ENCODE measurements at regions not wholly inside any gene's neighbourhood (a gene's known extent, or its start where the extent isn't known, plus 50 kb on each side); places are given as distances from the start of the nearest gene placed in this dataset.

- H3K36me3 ChIP-seq (ENCODE audit: insufficient read depth, low read length) = no peaks in the 10 kb centered on the region
- no peak overlapping the region for H3K4me3 ChIP-seq (ENCODE audit: low read depth in 1 of 2, low read length in 2 of 2)
- H2AFZ ChIP-seq (ENCODE audit: low read depth, low read length) = no peak overlapping the region
- TF ChIP-seq EZH2 (IDR thresholded peaks at IDR 0.05; ENCODE audit: borderline replicate concordance, low read depth, low read length, severe bottlenecking) = no peak
- TF ChIP-seq, protein P1, sequence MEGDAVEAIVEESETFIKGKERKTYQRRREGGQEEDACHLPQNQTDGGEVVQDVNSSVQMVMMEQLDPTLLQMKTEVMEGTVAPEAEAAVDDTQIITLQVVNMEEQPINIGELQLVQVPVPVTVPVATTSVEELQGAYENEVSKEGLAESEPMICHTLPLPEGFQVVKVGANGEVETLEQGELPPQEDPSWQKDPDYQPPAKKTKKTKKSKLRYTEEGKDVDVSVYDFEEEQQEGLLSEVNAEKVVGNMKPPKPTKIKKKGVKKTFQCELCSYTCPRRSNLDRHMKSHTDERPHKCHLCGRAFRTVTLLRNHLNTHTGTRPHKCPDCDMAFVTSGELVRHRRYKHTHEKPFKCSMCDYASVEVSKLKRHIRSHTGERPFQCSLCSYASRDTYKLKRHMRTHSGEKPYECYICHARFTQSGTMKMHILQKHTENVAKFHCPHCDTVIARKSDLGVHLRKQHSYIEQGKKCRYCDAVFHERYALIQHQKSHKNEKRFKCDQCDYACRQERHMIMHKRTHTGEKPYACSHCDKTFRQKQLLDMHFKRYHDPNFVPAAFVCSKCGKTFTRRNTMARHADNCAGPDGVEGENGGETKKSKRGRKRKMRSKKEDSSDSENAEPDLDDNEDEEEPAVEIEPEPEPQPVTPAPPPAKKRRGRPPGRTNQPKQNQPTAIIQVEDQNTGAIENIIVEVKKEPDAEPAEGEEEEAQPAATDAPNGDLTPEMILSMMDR (IDR thresholded peaks at IDR 0.05; ENCODE audit: borderline replicate concordance, extremely low read depth, low read length, poor library complexity, severe bottlenecking) = no peak
- H3K79me2 ChIP-seq (ENCODE audit: insufficient read depth, low read length) = no peaks in the 10 kb centered on the region
- no peaks in the 10 kb centered on the region for H4K20me1 ChIP-seq (ENCODE audit: insufficient read depth, low read length)
- H3K9ac ChIP-seq (ENCODE audit: low read depth, low read length) = no peak overlapping the region
- H3K9me3 ChIP-seq (ENCODE audit: insufficient read depth, low read length, severe bottlenecking) = no peaks in the 10 kb centered on the region
- H3K27ac ChIP-seq (ENCODE audit: low read length) = no peak overlapping the region
- DNase-seq (no peak), ATAC-seq (ENCODE audit: insufficient read depth, low read depth) (no peak)
- no peak overlapping the region for H3K4me2 ChIP-seq (ENCODE audit: insufficient read depth, low read length)
- no peaks in the 10 kb centered on the region for H3K4me1 ChIP-seq (ENCODE audit: insufficient read depth, low read length)
- no peaks in the 10 kb centered on the region for H3K27me3 ChIP-seq (ENCODE audit: insufficient read depth, low read length, poor library complexity)
These were observed 1063.9 kb downstream of the SLC6A15 start for GRCh38 chr12:83848702-83849101.

DNA sequence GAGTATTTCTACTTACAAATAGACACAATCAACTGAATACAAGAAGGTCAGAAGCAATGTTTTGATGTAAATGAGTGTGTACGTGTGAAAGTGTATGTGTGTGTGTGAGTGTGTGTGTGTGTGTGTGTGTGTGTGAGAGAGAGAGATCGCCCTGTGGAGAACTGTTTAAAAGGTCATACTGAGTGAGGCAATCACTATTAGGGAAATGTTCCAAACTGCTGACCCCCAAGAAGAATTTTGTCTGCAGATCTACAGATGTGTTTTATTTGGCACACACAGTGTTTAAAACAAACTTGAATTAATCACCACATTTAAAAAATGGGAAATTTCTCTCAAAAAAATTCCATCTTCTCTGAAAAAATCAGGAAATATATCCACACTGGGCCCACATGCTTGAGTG, 1069.1 kb downstream of the SLC6A15 start:
- TF ChIP-seq, protein P1 (IDR thresholded peaks at IDR 0.05; ENCODE audit: borderline replicate concordance, extremely low read depth, low read length, poor library complexity, severe bottlenecking) = no peak
- no peak for TF ChIP-seq EZH2 (IDR thresholded peaks at IDR 0.05; ENCODE audit: borderline replicate concordance, low read depth, low read length, severe bottlenecking)
- no peaks in the 10 kb centered on the region for H3K4me1 ChIP-seq (ENCODE audit: insufficient read depth, low read length)
- H3K27ac ChIP-seq (ENCODE audit: low read length) = no peak overlapping the region
- no peak overlapping the region for H3K9ac ChIP-seq (ENCODE audit: low read depth, low read length)
- H4K20me1 ChIP-seq (ENCODE audit: insufficient read depth, low read length) = no peaks in the 10 kb centered on the region
- no peak overlapping the region for H3K4me2 ChIP-seq (ENCODE audit: insufficient read depth, low read length)
- H3K27me3 ChIP-seq (ENCODE audit: insufficient read depth, low read length, poor library complexity) = no peaks in the 10 kb centered on the region
- H3K79me2 ChIP-seq (ENCODE audit: insufficient read depth, low read length) = no peaks in the 10 kb centered on the region
- ATAC-seq (ENCODE audit: insufficient read depth, low read depth) (no peak), DNase-seq (no peak)
- no peaks in the 10 kb centered on the region for H3K36me3 ChIP-seq (ENCODE audit: insufficient read depth, low read length)
- H3K9me3 ChIP-seq (ENCODE audit: insufficient read depth, low read length, severe bottlenecking) = no peaks in the 10 kb centered on the region
- no peak overlapping the region for H3K4me3 ChIP-seq (ENCODE audit: low read depth in 1 of 2, low read length in 2 of 2)
- H2AFZ ChIP-seq (ENCODE audit: low read depth, low read length) = no peak overlapping the region

DNA sequence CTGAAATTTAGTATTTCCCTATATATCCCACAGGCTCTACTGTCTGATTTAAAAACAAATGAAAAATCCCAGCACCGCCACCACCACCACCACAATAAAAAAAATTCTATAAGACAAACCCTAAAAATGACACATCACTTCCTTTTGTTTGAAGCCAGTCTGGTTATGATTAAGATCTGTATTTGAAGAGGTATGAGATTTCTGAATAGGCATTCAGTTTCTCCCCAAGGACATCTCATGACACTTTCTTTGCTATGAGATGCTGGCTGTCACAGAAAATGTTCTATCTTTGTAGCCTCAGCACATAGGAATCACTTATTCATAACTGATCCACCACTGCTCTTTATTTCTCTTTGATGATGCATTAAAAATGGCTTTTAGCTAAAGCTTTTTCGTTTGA, 1071.0 kb downstream of the SLC6A15 start:
- Histone ChIP-seq H3K27me3 (ENCODE audit: insufficient read depth, low read length, poor library complexity) (no peaks in the 10 kb centered on the region), H4K20me1 (ENCODE audit: insufficient read depth, low read length) (no peaks in the 10 kb centered on the region), H3K4me2 (ENCODE audit: insufficient read depth, low read length) (no peak overlapping the region), H2AFZ (ENCODE audit: low read depth, low read length) (no peak overlapping the region), H3K36me3 (ENCODE audit: insufficient read depth, low read length) (no peaks in the 10 kb centered on the region), H3K79me2 (ENCODE audit: insufficient read depth, low read length) (no peaks in the 10 kb centered on the region), H3K9me3 (ENCODE audit: insufficient read depth, low read length, severe bottlenecking) (no peaks in the 10 kb centered on the region), H3K4me3 (ENCODE audit: low read depth in 1 of 2, low read length in 2 of 2) (no peak overlapping the region), H3K9ac (ENCODE audit: low read depth, low read length) (no peak overlapping the region), H3K27ac (ENCODE audit: low read length) (no peak overlapping the region), H3K4me1 (ENCODE audit: insufficient read depth, low read length) (no peaks in the 10 kb centered on the region)
- no peak for DNase-seq
- no peak for TF ChIP-seq EZH2 (IDR thresholded peaks at IDR 0.05; ENCODE audit: borderline replicate concordance, low read depth, low read length, severe bottlenecking)
- TF ChIP-seq, protein P1 (IDR thresholded peaks at IDR 0.05; ENCODE audit: borderline replicate concordance, extremely low read depth, low read length, poor library complexity, severe bottlenecking) = no peak
- no peak for ATAC-seq (ENCODE audit: insufficient read depth, low read depth)

DNA sequence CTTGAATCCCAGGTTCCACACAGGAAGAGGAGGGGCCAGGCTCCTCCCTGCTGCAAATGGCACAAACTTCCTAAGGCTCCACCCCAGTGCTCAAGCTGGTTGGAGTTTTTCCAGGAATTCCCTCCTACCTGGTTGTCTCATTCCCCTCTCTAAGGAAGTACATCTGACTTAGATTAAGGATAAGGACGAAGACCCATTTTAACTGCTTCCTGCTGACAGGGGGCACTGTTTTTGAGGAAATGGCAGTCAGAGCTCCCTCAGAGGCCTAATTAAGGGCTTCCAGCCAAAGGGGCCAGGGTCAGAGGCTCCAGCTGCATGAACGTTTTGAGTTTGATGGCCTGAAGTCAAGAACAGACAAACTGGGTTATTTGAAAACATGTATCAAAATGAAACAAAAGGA, 1084.7 kb downstream of the SLC6A15 start:
- Histone ChIP-seq H3K4me1 (ENCODE audit: insufficient read depth, low read length) (no peaks in the 10 kb centered on the region), H3K36me3 (ENCODE audit: insufficient read depth, low read length) (no peaks in the 10 kb centered on the region), H3K4me2 (ENCODE audit: insufficient read depth, low read length) (no peak overlapping the region), H3K9ac (ENCODE audit: low read depth, low read length) (no peak overlapping the region), H3K9me3 (ENCODE audit: insufficient read depth, low read length, severe bottlenecking) (no peaks in the 10 kb centered on the region), H3K4me3 (ENCODE audit: low read depth in 1 of 2, low read length in 2 of 2) (no peak overlapping the region), H4K20me1 (ENCODE audit: insufficient read depth, low read length) (no peaks in the 10 kb centered on the region), H3K27ac (ENCODE audit: low read length) (no peak overlapping the region), H2AFZ (ENCODE audit: low read depth, low read length) (no peak overlapping the region), H3K79me2 (ENCODE audit: insufficient read depth, low read length) (no peaks in the 10 kb centered on the region), H3K27me3 (ENCODE audit: insufficient read depth, low read length, poor library complexity) (no peaks in the 10 kb centered on the region)
- DNase-seq (no peak), ATAC-seq (ENCODE audit: insufficient read depth, low read depth) (no peak)
- TF ChIP-seq EZH2 (IDR thresholded peaks at IDR 0.05; ENCODE audit: borderline replicate concordance, low read depth, low read length, severe bottlenecking) = no peak
- TF ChIP-seq, protein P1 (IDR thresholded peaks at IDR 0.05; ENCODE audit: borderline replicate concordance, extremely low read depth, low read length, poor library complexity, severe bottlenecking) = no peak

Data from DND-41 (cell line).